Endometrium (tissue), 2 donors: ENCODE measurements at regions not wholly inside any gene's neighbourhood (a gene's known extent, or its start where the extent isn't known, plus 50 kb on each side); places are given as distances from the start of the nearest gene placed in this dataset.

Source experiments
- FAIRE-seq: peaks from 2 replicates; lab custom pipeline; 2012; peaks lifted over from hg19 to GRCh38; lab: Jason Lieb, UNC
- donor health status: control.
- donor health status: control.

DNA sequence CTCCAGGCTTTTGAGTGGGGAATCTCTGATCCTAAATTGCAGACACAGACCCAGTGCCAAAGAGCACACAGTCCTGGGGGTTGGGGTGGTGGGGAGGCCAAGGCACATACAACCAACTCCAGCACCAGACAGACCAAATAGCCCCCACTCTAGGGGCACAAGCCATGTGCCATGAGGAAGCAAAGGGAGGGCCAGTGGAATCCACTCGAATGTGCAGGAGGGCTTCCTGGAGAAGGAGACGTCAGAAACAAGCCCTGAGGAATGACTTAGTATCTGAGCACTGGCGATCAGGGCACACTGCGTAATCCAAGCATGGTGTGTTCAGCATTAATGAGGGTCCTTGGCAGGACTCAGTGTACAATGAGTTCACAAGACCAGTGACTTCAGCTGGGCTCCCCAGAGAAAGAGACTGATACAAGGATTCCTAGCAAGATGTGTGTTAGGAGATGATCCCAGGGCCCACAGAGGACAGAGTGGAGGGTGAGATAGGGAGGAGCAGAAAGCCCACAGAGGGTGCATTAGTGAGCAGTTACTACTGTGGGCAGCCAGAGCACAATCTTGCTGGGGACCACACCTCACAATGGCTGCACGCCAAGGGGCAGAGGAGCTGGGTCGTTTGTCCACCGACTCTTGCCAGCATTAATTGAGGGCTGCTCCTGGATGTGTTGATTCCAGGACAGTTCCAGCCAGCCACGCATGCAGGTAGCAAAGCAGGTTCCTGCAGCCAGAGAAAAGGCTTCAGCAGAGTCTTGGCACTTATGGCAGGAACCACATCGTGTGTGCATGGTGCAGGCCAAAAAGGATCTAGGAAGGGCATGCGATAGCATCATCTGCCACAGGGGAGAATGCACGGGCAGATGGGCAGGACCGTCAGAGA is 152.6 kb upstream of the VSTM2B start:
- FAIRE-seq, result no peak

DNA sequence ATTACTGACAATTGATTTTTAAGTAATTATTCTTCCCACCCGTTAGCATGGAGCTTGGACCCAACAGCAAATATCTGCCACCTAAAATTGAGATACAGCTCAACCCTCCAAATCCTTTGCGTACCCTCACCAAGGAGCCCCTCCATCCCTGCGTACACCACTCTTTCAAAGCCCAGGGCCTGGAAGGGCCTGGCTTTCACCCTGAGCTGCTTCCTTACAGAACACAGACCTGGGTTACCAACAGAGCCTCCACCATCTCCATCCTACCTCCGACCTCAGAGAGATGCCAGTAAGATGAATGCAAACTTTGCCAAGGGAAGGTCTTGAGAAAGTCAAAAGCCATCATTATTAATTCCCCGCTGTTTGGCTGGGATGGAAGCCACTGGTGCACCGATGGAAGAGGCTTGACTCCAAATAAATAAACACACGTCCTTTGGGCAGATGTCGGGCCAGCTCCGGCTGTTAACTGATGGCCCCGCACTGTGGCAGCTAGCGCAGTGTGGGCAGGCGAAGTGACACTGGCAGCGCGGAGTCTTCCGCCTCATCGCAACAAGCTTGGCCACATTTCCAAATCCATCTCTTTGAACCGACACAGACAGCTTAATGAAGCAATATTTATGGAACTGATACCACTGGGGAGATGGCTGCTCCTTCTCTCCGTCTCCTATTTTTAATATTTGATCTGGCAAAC is 150.2 kb upstream of the VSTM2B start:
- FAIRE-seq, result no peak

DNA sequence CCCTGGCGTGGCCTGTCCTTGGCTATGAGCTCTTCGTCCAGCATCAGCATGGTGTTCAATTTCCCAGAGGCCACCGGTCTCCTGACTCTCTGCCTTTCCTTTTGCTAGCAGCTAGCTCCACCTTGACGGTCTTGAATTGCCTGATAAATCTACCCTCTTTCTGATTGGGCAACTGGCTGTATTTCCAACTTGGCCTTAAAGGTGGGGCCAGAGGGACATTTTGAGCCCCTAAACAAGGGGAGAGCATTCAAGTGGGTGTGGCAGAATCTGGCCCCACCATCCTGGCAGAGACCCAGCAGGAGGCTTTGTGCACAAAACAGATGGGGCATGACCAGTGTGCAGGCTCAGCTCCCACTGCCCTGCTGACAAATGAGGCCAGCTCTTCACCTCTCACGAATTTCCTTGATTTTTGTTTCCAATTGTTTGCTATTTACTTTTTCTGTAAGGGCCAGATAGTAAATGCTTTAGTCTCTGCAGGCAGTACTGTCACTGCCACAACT is 148.9 kb upstream of the VSTM2B start:
- no peak for FAIRE-seq

DNA sequence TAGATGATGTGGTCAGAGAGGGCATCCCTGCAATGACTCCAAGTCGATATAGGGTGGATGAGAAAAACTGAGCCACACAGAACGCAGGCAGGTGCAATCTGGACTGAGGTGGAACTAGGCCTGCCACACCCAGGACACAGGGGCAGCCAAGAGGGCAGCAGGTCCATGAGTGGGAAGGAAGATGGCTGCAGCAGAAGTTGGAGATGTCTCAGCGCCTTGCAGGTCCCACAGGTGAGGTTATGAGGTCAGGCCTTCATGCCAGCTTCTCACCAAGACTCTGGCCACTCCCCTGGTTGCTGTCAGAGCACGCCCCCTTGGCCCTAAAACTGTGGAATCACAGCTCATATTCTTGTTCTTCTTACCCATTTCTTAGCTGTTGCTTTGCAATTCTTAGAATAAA is 147.7 kb upstream of the VSTM2B start:
- no peak for FAIRE-seq

DNA sequence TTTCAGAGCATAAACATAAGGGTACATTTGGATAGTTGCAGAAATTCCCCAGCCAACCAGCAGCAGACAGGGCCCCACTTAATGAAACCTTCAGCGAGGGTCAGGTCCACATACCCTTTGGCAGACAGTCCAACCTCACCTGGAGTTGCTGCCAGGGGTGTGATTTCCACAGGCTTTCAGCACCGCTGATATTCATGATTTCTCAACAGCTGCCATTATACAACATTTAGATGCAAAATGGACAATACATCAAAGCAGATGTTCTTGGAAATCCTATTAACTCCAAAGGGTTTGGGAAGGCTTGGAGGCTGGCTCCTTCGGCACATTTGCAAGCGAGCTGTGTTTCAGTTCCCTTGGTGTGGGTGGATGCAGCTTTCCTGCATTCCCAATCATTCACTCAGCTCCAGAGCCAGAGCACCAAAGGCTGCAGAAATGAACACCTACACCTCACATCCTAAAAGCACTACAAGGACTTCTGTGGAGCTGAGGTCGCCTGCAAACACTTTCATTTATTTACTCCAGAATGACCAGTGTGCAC is 147.2 kb upstream of the VSTM2B start:
- no peak for FAIRE-seq

DNA sequence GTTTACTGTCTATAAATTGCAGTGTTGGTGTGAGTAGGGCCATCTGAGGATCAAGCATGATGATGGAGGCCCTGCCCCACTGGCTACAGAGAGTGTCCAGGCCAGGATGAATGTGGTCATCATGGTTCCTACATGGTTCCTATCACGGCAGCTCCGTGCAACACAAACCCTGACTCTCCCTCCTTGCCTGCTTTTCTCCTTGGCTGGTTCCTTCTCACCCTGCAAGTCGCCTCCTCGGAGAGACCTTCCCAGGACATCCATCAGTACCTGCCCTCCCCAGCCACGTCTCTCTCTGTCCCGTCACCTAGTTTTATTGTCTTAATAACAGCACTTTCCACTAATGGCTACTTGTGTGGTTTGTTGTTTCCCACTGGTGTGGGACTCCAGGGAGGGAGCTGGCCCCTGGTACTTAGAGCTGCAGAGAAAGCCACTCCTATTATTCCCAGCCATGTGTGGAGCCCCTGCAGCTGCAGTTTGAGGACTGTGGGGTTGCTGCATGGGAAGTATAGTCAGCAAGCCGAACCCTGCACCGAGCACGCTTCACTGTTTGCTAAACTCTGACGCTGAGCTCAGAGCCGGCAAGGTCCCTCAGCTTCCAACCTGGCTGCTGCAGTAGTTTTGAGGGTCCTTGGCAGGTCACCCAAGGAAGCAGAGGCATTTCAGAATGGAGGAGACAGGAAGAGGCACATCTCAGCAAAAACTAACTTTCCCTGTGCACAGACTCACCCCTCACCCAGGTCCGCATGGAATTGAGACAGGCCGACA is 146.4 kb upstream of the VSTM2B start:
- FAIRE-seq, result no peak

DNA sequence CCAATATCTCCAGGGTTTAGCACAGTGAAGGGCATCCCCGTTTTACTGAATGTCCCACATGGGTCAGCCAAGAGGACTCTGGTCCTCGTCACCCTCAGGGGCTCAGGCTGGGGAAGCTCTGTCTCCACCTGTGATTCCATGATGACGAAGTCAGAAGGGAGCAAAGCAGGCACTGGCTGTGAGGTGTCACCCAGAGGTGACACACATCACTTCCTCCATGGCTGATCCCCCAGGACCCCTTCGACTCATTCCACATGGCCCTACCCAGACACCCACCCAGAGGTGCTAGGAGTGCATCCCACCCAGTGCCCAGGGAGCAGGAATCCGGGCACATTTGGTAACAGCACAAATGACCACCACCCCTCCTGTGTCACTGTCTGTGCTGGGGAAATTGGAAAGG is 145.2 kb upstream of the VSTM2B start:
- no peak for FAIRE-seq

DNA sequence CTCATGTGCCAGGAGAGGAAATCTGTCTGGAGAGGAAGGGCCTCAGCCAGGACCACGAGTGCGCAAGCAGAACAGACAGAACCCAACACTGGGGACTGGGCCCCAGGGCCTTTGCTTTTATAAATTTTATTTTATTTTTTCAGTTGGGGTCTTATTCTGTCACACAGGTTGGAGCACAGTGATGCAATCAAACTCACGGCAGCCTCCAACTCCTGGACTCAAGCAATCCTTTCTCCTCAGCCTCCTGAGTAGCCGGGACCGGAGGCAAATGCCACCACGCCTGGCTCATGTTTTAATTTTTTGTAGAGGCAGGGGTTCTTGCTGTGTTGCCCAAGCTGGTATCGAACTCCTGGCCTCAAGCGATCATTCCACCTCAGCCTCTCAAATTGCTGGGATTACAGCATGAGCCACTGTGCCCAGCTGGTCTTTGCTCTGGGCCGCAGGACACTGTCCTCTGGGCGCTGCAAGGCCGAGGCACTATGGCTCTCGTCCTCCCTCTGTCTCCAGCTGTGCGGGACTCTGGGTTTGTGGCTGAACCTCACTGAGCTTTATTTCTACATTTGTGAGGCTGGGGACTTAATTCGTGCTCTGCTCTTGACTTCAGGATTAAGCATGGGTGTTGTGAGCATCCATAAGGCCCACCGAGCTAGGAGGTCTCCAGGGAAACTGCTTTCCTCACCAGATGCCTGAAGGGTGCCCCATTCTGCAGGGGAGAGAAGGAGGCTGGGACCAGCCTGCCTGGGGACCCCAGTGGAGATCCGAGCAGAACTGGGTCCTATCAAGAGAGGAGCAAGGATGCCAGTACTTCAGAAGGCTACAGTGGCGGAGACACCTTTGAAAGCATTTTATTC is 144.2 kb upstream of the VSTM2B start:
- FAIRE-seq, result no peak

DNA sequence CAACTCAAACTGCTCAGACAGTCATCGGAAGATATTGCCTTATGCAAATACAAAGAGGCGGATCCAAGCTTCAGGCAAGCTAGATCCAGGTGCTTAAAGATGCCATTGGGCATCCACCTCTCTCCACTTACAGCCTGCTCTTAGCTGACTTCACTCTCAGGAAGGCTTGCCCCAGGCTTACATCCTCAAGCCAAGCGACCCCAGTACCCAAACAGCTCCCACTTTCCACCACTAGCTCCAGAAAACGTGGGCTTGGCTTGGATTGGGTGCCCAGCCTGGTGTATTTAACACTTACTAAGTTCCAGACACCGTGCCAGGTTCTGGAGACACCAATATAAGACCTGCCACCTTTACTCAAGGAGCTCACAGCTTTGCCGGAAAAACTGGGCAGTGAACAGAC is 142.1 kb upstream of the VSTM2B start:
- no peak for FAIRE-seq

DNA sequence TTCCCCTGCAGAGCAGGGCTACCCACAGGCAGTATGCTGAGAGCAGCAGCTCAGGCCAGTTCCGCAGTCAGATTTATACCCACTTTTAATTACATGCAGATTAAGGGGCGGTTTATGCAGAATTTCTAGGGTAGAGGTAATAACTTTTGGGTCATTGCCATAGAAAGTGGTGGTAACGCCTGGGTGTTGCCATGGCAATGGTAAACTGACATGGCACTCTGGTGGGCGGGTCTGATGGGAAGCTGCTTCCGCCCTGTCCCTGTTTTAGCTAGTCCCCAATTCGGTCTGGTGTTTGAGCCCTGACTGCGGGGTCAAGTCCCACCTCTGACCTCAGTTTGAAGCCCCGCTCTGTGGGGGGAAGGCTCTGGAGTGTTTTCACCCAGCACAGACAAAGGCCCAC is 141.1 kb upstream of the VSTM2B start:
- no peak for FAIRE-seq

DNA sequence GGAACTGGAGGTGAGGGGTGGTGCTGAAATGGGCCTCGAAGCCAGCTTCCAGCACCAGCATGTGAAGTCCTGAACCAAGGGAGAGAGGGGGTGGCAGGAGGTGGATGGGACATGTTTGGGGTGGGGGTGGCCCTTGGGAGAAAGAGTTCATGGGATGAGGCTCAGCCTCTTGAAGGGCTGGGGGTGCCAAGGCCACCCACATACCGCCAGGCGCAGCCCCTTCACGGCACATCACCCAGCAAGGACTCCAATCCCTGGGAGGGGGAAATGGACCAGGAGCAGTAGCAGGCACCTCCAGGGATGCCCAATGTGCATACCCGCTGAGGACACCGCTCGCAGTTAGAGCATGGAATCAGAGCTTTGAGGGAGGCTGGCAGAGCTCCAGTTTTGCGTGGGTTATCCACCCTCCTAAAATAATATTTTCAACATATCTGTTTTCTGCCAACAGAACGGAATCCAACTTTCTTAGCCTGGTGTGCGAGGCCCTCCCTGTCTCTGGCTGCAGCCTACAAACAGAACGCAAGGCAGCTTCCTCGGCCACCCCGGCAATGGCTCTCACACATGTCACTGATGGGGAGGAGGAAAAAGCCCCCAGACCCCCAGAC is 140.5 kb upstream of the VSTM2B start:
- no peak for FAIRE-seq

DNA sequence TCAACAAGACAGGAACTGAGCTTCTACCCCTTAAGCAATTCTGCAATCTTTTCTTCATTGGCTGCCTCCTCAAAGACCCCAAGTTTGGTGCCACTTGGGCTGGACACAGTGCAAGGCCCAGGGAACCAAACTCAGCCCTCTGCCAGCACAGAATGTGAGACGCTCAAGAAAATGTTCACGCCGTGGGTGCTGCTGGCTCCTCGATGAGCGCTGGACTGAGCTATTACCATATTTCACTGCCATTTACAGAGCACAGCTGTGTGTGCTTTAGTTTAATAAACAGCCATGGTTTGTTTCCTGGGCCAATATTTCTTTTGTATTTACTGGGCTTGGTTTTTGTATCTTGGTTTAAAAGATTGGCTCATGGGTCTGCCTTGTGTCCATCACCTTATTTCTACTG is 138.8 kb upstream of the VSTM2B start:
- FAIRE-seq, result no peak

DNA sequence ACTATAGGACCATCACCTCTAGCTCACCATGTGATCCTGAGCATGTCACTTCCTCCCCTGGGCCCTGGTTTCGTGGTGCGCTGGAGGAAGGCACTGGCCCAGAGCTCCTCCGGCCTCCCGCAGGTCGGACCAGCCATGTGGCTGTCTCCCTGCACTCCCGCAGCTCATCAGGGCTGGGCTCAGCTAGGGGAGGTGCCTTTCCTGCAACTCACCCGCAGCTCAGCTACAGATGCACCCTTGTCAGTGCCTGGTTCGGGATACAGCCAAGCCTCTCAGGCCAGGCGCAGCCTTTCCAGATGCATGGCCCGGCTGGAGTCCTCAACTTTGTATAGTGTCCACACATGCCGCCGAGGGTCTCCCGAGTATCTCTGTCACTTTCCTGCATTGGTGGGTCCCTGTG is 138.2 kb upstream of the VSTM2B start:
- FAIRE-seq, result no peak

DNA sequence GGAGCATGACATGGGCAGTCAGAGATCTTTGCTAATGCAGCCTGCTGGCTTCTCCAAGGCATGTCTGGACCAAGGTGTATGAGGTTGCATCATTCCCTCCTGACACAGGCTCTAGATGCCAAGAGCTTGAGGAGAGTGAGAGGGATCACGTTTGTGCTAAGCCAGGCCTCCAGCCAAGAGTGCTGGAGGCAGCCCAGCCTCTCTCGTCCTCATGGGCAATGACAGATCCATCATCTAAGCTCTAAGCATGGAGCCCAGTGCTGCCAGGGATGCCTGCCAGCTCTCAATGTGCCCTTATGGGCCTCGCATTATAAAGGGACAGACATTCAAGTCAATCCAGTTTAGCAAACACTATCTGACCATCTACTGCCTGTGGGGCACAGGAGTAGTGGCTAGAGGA is 136.3 kb upstream of the VSTM2B start:
- no peak for FAIRE-seq

DNA sequence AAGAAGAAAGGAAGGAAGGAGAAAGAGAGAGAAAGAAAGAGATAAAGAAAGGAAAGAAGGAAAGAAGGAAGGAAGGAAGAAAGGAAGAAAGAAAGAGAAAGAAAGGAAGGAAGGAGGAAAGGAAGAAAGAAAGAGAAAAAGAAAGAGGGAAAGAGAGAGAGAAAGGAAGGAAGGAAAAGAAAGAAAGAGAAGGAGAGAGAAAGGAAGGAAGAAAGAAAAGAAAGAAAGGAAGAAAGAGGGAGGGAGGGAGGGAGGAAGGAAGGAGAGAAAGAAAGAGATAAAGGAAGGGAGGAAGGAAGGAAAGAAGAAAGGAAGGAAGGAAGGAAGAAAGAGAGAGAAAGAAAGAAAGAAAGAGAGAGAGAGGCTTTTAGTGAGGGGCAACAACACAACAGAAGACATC is 135.1 kb upstream of the VSTM2B start:
- no peak for FAIRE-seq

DNA sequence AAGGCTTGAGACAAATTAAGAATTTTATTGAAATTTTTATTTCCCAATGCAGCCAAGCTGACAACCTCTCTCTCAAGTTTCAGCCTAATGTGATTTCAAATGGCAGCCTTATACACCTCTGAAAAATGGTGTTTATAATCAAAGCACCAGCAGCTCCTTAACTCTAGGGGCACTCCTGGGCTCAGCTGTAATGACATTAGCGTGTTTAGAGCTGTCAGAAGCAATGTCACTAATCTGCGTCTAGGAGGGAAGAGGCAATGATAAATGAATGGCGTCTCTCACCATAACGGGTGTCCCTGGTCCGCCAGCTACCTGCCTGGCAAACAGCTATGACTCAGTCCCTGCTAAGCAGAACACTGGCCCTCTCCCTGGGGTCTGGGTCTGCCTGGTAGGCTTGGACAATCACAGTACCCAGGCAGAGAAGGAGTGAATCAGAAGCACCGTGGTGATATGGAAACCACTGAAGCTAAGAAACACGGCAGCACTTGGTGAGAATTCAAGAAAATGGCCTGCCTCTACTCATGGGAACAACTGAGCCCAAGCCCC is 131.8 kb upstream of the VSTM2B start:
- no peak for FAIRE-seq

DNA sequence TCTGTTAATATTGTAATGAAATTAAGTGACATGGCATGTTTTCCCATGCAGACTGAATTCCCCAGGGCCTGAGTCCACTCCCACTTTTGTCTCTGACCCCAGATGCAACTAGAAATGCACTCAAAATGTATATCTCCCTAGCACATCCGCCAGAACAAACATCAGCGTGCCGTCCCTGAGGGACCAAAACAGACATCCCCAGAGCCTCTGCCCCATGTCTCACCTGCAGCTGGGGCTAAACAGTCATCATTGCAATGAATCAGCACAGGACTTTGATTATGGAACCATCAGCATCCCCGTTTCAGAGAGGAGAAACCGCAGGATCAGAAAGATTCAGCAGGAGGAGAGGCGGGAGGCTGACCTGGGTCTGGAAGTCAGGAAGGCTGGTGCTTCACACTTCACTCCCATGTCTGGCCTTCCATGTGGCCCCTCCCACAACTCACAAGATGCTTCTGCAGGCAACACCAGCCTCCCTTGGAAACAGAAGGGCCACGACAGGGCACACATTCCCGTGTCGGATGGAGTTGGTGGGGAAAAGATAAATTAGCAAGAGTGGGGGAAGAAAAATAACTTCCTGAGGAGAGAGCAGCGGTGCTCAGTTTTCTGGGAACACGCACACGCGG is 130.6 kb upstream of the VSTM2B start:
- no peak for FAIRE-seq

DNA sequence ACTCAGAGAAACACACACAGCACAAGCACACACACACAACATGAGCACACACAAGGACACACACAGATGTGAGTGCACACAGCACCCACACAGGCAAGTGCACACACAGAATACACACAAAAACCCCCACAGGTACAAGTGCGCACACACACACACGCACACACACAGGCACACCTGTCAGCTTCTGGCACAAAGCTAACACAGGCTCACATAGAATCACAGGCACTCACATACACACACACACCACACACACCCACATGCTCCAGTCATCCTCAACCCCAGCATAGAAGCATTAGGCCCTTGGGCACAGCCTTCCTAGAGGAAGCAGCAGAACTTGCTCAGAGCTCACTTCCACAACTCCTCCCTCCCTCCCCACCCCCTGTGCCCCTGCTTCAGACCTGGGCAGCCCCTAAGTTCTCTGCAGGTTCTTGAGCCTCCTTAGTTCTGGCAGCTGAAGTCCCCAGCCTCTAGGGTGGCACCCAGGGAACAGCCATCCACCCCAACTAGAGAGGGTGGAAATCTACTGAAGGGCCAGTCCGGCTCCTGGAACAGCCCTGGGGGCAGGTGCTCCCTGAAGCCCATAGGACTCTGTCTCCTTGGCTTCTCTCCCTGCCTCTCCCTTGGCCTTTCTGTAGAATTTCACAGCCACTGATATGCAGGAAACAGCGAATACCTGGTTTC is 129.9 kb upstream of the VSTM2B start:
- no peak for FAIRE-seq

DNA sequence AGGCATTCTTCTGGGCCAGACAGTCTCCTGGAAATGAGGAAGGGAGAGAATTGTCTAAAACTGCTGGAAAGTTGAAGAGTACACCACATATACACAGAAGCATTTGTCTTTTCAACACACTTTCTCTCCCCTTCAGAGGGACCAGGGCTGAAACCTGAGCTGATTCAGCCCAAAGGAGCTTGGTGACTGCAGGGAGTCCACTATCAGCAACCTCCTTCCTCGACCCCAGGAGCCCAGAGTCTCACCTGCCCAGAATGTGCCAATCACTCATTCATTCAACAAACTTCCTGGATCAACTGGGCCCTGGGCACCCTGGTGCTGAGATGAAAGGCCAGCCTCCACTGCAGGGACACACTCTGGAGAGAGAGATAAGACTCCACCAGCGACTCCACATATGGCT is 128.9 kb upstream of the VSTM2B start:
- no peak for FAIRE-seq

DNA sequence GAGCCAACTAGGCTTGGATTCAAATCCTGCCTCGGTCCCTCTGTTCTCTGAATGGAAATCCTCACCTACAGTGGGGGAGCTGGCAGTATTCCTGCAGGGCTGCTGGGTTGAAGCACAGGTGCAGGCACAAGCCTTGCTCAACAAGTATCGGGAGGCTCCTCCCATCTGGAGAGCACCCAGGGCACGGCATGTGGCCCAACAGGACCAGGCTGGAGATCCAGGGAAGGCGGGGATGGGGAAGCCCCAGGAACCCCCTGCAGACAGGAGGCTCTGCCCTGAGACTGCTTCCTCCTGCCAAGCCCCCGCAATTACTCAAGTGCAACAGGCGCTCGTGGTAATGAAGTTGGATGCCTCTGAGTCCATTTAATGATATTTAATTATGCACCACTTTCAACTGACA is 128.0 kb upstream of the VSTM2B start:
- no peak for FAIRE-seq
